ENCODE measurements at regions not wholly inside any gene's neighbourhood (a gene's known extent, or its start where the extent isn't known, plus 50 kb on each side); places are given as distances from the start of the nearest gene placed in this dataset.

GRCh38 chr12:107349008-107349747, 255.8 kb upstream of the CRY1 start:
- DNase-seq (ENCODE audit: low spot score), result peak; percentile 4

DNA sequence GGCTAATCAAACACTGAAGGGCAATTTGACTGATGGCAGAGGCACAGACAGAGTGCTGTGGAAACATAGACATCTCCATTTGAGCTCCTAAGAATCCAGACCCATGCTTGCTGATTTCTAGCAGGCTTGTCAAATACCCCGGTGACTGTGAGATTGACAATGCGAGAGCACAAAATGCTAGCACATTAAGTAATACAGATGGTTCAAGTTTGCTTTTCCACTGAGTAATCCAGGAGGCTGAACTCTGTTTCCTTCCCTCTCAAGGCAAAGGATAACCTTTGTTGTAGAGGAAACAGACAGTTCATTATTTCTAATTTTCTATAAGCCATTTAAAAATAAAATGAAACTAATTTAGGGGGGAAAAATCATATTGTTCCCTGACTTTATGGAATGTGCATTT, 256.5 kb upstream of the CRY1 start:
- DNase-seq (ENCODE audit: low spot score), result no peak

GRCh38 chr12:107351109-107351508, 257.8 kb upstream of the CRY1 start:
- no peak for DNase-seq (ENCODE audit: low spot score)

GRCh38 chr12:107351713-107352112, 258.4 kb upstream of the CRY1 start:
- no peak for DNase-seq (ENCODE audit: low spot score)

GRCh38 chr12:107352347-107353081, 259.2 kb upstream of the CRY1 start:
- DNase-seq (ENCODE audit: low spot score), result no peak

GRCh38 chr12:107353312-107353711, 260.0 kb upstream of the CRY1 start:
- no peak for DNase-seq (ENCODE audit: low spot score)

GRCh38 chr12:107355004-107355565, 261.7 kb upstream of the CRY1 start:
- no peak for DNase-seq (ENCODE audit: low spot score)

DNA sequence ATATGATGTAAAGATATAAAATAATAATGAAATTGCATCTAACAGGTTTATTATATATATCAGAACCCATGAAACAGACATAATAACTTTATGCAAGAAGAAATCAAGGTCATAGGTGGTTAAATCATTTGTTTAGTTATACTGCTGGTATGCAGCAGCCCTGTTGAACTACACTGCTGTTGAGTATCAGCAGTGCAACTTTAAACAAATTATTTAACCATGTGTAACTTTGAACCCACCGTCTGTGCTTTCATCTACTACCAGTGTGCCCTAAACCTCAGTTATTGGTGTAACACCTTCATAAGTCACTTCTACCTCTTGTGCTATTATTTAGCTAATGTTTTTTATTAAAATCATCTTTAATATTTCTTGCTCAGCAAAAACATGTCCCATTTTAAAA, 262.3 kb upstream of the CRY1 start:
- DNase-seq (ENCODE audit: low spot score), result no peak

- no peak for DNase-seq (ENCODE audit: low spot score)
These were observed 263.1 kb upstream of the CRY1 start for GRCh38 chr12:107356266-107356936.

GRCh38 chr12:107356937-107357295, 263.6 kb upstream of the CRY1 start:
- no peak for DNase-seq (ENCODE audit: low spot score)

GRCh38 chr12:107359382-107359781, 266.0 kb upstream of the CRY1 start:
- no peak for DNase-seq (ENCODE audit: low spot score)

DNA sequence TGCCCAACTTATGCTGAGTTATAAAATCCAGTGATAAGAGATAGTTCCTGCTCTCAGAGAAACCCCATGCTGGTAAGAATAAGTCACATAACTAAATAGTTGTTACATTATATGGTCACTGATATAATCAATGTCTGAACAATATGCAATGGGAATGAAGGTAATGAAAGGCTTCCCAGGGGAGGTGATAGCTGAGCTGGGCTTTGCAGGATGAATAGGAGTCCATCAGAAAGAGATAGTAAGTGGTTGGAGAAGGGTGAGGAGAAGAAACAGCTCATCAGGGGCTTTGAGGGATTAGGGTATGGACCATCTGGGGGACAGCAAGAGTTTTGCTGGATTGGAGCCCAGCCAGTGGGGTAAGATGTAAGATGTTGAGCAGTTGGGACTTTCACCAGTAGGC, 266.7 kb upstream of the CRY1 start:
- no peak for DNase-seq (ENCODE audit: low spot score)

GRCh38 chr12:107360482-107360881, 267.1 kb upstream of the CRY1 start:
- DNase-seq (ENCODE audit: low spot score), result no peak

GRCh38 chr12:107361970-107362369, 268.6 kb upstream of the CRY1 start:
- no peak for DNase-seq (ENCODE audit: low spot score)

DNA sequence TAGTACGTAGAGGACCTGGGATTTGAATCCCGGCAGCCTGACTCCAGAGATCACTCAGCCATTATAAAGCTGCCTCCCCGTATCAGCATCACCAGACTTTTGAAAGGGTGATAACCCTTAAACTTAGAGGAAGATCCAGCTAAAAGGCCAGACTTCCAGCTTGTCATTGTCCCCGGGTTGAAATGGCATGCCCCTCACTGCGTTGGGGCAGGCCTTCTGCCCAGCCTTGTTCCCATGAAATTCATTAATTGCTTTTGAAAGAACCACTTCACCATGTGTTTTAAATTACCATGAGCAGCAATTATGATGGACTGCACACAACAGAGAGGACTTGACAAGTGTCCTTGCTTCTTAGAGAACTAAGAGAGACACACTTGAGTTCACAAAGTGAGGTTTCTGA, 269.6 kb upstream of the CRY1 start:
- no peak for DNase-seq (ENCODE audit: low spot score)

DNA sequence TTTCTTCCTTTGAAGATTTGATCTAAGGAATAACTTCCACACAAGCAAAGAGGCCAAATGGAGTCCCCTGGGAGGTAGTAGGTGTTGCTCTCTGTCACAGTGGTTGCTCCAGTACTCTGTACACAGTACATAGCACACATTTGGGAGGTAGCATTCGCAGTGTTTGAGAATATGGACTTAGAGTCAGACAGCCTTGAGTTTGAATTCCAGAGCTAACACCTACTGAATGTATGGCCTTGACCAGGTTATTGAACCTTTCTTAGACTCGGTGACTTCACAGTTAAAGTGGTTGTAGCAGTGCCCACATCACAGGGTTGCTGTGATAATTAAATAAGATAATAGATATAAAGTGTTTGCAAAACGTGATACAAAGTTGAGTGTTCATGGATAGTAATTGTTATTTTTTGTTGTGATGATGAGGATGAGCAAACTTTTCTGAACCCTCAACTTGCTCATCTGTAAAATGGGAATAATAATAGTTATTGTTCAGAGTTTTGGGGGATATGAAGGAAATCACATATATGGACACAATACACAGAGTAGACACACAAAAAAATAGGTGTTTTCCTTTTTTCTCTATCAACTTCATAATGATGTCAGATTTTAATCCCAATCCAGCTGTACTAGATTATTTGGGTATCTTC, 271.6 kb upstream of the CRY1 start:
- DNase-seq (ENCODE audit: low spot score), result no peak

GRCh38 chr12:107365703-107366102, 272.4 kb upstream of the CRY1 start:
- DNase-seq (ENCODE audit: low spot score), result no peak

GRCh38 chr12:107366322-107366721, 273.0 kb upstream of the CRY1 start:
- no peak for DNase-seq (ENCODE audit: low spot score)

DNA sequence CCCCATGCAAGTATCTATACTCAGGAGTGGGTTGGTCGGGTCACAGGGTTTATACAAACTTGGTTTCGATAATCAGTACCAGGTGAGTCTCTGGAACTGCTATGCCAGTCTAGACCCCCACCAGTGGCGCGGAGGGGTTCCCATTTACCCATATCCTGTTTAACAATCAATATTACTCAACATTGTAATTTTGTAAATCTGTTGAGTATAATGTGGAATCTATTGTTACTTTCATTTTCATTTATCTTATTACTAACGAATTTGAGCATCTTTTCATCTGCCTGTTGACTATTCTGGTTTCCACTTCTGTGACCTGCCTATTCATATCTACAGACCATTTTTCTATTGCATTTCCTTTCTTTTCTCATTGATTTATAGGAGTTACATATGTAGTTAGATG, 275.2 kb upstream of the CRY1 start:
- no peak for DNase-seq (ENCODE audit: low spot score)

- DNase-seq (ENCODE audit: low spot score), result no peak
These were observed 275.7 kb upstream of the CRY1 start for GRCh38 chr12:107369006-107369405.

DNA sequence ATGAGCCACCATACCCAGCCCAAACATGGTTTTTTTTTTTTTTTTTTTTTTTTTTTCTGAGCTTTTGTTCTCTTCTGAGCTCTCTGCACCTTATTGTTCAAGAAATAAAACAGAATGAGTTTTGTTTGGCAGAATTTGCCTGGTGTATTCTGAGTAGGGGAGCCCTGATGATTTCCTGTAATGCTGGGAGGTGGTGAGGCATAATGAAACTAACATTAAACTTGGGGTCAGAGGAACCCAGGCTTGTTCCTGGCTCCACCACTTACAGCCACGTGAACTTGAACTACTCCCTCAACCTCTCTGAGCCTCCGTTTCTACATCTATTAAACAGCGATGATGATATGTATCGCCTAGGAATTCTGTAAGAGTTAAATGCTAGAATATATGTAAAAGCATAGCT, 276.3 kb upstream of the CRY1 start:
- no peak for DNase-seq (ENCODE audit: low spot score)

DNA sequence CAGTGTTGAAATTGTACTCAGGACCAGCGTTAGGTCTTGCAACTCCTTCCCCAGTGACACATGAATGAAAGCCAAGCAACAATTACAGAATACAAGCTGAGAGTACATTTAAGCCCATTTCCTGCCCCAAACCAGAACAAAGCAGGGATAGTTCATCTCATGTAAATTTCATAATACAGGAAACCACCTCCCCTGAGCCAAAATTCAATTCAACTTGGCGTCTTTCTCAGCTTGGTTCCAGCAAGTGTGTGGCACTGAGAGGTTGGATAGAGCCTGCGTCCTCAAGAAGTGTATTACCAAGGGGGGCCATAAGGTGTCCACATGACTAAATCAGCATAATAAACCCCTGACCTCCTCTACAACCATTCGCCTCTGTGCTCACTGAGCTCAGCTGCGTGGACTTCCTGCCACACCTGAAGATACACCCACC, 278.9 kb upstream of the CRY1 start:
- no peak for DNase-seq (ENCODE audit: low spot score)

Measured in putamen (tissue), 1 donor.